ES-I3 (cell line): ENCODE measurements at regions not wholly inside any gene's neighbourhood (a gene's known extent, or its start where the extent isn't known, plus 50 kb on each side); places are given as distances from the start of the nearest gene placed in this dataset.
"Not testable (repeated sequence)": the region's sequence is repeated elsewhere in the genome, so short reads cannot be mapped to it uniquely, and the experiment has no call there.

Experiments used
- H3K36me3 ChIP-seq: 2 replicates; pipeline ENCODE4 v1.6.1; 2013; ENCODE audit warnings: mild to moderate bottlenecking, low read length, control low read depth, moderate library complexity; ENCODE audit not compliant: insufficient read depth
- H3K4me1 ChIP-seq: 2 replicates; pipeline ENCODE4 v1.6.1; 2013; ENCODE audit warnings: mild to moderate bottlenecking, control low read depth, low read length; ENCODE audit not compliant: insufficient read depth
- H3K9ac ChIP-seq: 2 replicates; pipeline ENCODE4 v1.6.1; 2013; ENCODE audit warnings: low read depth, mild to moderate bottlenecking, low read length, moderate library complexity
- H3K9me3 ChIP-seq: 2 replicates; pipeline ENCODE4 v1.6.1; 2013; ENCODE audit warnings: mild to moderate bottlenecking, low read length, moderate library complexity; ENCODE audit not compliant: control insufficient read depth, insufficient read depth

DNA sequence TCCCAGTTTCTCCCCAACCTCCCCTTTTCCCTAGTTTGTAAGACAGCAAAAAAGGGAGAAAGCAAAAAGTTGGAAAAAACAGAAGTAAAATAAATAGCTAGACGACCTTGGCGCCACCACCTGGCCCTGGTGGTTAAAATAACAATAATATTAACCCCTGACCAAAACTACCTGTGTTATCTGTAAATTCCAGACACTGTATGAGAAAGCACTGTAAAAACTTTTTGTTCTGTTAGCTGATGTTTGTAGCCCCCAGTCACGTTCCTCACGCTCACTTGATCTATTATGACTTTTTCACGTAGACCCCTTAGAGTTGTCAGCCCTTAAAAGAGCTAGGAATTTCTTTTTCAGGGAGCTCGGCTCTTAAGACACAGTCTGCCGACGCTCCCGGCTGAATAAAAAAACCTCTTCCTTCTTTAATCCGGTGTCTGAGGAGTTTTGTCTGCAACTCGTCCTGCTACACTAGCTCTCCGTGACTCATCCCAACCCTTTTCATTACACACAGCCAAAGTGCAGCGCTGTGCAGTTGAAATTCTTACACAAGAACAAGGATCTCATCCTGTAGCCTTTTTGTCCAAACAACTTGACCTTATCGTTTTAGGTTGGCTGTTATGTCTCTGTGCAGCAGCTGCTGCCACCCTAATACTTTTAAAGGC, 83.9 kb upstream of the DEFB108B start:
- not testable (repeated sequence) for H3K9ac ChIP-seq, H3K36me3 ChIP-seq, H3K4me1 ChIP-seq, H3K9me3 ChIP-seq

DNA sequence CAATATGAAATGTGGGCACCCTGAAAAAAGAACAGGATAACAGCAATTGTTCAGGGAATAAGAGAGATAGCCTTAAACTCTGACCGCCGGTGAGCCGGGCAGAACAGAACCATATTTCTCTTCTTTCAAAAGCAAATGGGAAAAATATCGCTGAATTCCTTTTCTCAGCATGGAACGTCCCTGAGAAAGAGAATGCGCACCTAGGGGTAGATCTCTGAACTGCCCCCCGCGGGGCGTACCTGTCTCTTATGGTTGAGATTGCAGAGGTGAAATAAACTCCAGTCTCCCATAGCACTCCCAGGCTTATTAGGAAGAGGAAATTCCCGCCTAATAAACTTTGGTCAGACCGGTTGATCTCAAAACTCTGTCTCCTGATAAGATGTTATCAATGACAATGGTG, 82.1 kb upstream of the DEFB108B start:
- H3K9ac ChIP-seq, H3K36me3 ChIP-seq, H3K9me3 ChIP-seq, H3K4me1 ChIP-seq: not testable (repeated sequence)

- not testable (repeated sequence) for H3K9ac ChIP-seq, H3K9me3 ChIP-seq, H3K4me1 ChIP-seq, H3K36me3 ChIP-seq
Measured at GRCh38 chr11:71764695-71765491, 68.1 kb upstream of the DEFB108B start.

- not testable (repeated sequence) for H3K36me3 ChIP-seq, H3K9me3 ChIP-seq, H3K4me1 ChIP-seq, H3K9ac ChIP-seq
Measured at GRCh38 chr11:71767016-71767415, 66.0 kb upstream of the DEFB108B start.

DNA sequence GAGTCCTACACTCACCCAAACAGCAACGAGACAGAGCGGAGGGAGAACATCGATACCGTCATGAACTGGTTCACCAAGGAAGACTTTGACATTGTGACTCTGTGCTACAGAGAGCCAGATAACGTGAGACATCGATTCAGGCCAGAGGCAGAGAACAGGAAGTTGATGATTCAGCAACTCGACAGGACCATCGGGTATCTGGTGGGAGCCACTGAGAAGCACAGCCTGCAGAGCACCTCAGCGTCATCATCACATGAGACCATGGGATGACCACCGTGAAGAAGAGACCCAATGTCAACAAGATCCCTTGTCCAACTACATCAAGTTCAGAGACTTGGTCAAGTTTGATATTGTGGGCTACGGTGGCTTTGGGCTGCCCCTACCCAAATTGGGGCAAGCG, 60.8 kb upstream of the DEFB108B start:
- H3K9me3 ChIP-seq, H3K36me3 ChIP-seq, H3K4me1 ChIP-seq, H3K9ac ChIP-seq: not testable (repeated sequence)

DNA sequence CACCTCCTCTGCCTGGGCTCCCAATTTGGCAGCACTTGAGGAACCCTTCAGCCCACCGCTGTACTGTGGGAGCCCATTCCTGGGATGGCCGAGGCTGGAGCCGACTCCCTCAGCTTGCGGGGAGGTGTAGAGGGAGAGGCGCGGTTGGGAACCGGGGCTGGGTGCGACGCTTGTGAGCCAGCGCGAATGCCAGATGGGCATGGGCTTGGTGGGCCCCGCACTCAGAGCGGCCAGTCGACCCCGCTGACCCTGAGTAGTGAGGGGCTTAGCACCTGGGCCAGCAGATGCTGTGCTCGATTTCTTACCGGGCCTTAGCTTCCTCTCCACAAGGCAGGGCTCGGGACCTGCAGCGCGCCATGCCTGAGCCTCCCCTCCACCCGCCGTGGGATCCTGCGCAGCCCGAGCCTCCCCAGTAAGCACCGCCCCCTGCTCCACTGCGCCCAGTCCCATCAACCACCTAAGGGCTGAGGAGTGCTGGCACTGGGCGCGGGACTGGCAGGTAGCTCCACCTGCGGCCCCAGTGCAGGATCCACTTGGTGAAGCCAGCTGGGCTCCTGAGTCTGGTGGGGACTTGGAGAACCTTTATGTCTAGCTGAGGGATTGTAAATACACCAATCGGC, 58.3 kb upstream of the DEFB108B start:
- Histone ChIP-seq H3K4me1 (no peaks in the 10 kb centered on the region), H3K9me3 (no peaks in the 10 kb centered on the region), H3K9ac (no peak overlapping the region), H3K36me3 (no peaks in the 10 kb centered on the region)

GRCh38 chr11:71780116-71780515, 52.9 kb upstream of the DEFB108B start:
- not testable (repeated sequence) for H3K4me1 ChIP-seq, H3K36me3 ChIP-seq, H3K9ac ChIP-seq, H3K9me3 ChIP-seq

- not testable (repeated sequence) for H3K36me3 ChIP-seq, H3K9ac ChIP-seq, H3K9me3 ChIP-seq, H3K4me1 ChIP-seq
Measured at GRCh38 chr11:71780771-71781170, 52.2 kb upstream of the DEFB108B start.

DNA sequence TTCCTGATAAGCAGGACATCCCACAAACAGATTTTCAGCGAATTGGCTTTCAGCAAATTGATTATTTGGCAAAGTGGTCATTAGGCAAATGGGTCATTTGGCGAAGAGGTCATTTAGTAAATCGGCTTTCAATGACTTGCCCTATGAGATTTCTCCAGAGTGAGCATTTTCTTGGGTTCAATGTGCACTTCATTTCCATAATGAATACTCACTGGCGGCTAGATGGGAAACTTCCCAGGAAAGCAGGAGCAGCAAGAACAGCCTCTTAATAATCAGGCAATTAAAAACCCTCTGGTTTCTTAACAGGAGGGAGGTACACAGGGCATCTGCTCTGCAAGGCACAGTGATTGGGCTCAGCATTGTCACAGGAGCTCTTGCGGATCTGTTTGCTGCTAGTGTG, 51.5 kb upstream of the DEFB108B start:
- H3K4me1 ChIP-seq, H3K9ac ChIP-seq, H3K36me3 ChIP-seq, H3K9me3 ChIP-seq: not testable (repeated sequence)

GRCh38 chr11:71782229-71782861, 50.7 kb upstream of the DEFB108B start:
- H3K4me1 ChIP-seq, H3K9ac ChIP-seq, H3K9me3 ChIP-seq, H3K36me3 ChIP-seq: not testable (repeated sequence)

DNA sequence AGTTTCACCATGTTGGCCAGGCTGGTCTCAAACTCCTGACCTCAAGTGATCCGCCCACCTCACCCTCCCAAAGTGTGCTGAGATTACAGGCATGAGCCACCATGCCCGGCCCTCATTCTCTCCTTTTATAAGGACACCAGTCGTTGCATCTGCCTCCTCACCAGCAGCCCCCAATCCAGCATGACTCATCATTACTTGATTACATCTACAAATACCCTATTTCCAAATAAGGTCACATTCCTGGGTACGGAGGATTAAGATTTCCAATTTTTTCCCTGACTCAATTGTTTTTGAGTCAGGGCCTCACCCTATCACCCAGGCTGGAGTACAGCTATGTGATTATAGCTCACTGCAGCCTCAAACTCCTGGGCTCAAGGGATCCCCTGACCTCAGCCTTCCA, 49.8 kb upstream of the DEFB108B start:
- H3K9me3 ChIP-seq, H3K36me3 ChIP-seq, H3K9ac ChIP-seq, H3K4me1 ChIP-seq: not testable (repeated sequence)
